ENCODE measurements at regions not wholly inside any gene's neighbourhood (a gene's known extent, or its start where the extent isn't known, plus 50 kb on each side); places are given as distances from the start of the nearest gene placed in this dataset.
A peak's percentile ranks its signal among the peaks of the same experiment; 100 is the strongest.

DNA sequence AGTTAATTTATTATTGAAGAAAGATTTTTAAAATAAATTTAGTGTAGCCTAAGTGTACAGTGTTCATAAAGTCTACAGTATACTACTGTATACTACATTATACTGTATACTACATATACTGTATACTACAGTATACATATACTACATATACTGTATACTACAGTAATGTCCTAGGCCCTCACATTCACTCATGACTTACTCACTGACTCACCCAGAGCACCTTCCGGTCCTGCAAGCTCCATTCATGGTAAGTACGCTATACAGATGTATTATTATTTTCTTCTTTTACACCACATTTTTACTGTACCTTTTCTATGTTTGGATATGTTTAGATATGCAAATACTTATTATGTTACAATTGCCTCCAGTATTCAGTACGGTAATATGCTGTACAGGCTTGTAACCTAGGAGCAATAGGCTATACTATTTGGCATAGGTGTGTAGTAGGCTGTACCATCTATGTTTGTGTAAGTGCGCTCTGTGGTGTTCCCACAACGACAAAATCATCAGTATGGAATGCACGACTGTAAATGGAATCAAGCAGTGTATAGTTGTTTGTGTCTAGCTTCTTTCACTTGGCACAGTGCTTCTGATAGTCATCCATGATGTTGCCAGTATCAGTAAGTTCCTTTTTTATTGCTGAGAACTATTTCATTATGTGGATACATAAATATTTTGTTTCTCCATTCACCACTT, 245.7 kb downstream of the MTX2 start:
- intact Hi-C loops (cut with DNase I) = no loop called here
- no peaks in the 10 kb centered on the region for H3K9me3 ChIP-seq

DNA sequence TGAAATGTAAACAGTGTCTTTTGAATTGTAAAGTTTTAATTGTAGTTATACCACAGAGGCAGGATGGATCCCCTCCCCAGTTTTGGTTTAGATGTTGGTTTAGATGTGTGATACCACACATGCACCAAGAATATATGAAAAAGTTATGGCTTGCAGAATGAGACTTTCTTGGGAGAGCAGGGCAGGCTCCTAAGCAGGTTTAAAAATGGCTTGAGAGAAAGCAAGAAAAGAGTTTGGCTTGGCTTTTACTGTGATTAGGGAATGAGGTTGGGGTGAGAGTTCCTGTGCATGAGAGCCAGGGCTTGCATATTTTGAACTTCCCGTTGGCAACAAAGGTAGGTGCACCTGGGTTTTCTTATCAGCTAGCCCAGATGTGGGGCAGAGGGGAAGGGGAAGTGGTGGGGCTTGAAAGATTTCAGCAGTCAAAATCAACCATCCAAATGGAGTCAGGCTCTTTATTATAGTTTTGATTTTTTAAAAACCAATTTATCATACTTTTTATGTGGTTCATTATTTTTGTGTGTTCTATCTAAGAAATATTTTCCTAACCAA, 246.9 kb downstream of the MTX2 start:
- no peaks in the 10 kb centered on the region for H3K4me1 ChIP-seq
- TF ChIP-seq, protein P1, sequence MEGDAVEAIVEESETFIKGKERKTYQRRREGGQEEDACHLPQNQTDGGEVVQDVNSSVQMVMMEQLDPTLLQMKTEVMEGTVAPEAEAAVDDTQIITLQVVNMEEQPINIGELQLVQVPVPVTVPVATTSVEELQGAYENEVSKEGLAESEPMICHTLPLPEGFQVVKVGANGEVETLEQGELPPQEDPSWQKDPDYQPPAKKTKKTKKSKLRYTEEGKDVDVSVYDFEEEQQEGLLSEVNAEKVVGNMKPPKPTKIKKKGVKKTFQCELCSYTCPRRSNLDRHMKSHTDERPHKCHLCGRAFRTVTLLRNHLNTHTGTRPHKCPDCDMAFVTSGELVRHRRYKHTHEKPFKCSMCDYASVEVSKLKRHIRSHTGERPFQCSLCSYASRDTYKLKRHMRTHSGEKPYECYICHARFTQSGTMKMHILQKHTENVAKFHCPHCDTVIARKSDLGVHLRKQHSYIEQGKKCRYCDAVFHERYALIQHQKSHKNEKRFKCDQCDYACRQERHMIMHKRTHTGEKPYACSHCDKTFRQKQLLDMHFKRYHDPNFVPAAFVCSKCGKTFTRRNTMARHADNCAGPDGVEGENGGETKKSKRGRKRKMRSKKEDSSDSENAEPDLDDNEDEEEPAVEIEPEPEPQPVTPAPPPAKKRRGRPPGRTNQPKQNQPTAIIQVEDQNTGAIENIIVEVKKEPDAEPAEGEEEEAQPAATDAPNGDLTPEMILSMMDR (IDR thresholded peaks at IDR 0.05) = no peak
- H3K4me3 ChIP-seq = no peak overlapping the region
- no peaks in the 10 kb centered on the region for H3K27me3 ChIP-seq
- DNase-seq = no peak
- intact Hi-C loops (cut with DNase I) = no loop called here
- no peaks in the 10 kb centered on the region for H3K36me3 ChIP-seq
- no peak for ATAC-seq
- H3K27ac ChIP-seq = no peak overlapping the region
- H3K9me3 ChIP-seq = no peaks in the 10 kb centered on the region

More for the DNA sequence above, 245.7 kb downstream of the MTX2 start:
- no peaks in the 10 kb centered on the region for H3K36me3 ChIP-seq
- ATAC-seq (no peak), DNase-seq (no peak)
- no peaks in the 10 kb centered on the region for H3K4me1 ChIP-seq
- no peaks in the 10 kb centered on the region for H3K27me3 ChIP-seq
- TF ChIP-seq, protein P1 (IDR thresholded peaks at IDR 0.05) = no peak
- H3K4me3 ChIP-seq = no peak overlapping the region
- H3K27ac ChIP-seq = no peak overlapping the region

DNA sequence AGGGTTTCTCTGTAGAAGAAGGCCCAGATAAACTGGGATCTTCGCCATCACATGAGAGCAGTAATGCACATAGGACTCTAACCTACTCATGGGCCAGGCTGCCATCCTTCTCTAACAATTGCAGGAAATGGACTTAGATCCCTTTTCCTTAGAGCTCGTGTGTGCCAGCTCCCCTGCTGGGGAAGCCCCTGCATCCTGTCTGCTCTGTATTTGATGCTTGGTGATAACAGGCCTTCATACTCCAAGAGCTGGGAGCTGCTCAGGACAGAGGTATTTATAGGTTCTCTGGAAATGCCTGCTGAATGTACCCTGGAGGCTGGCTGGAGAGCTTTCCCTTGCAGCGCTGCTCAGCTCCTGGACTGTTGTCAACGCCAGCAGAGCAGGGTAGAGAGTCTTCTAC, 249.6 kb downstream of the MTX2 start:
- ATAC-seq (peak; percentile 27), DNase-seq (no peak)
- H3K9me3 ChIP-seq = no peaks in the 10 kb centered on the region
- no peaks in the 10 kb centered on the region for H3K4me1 ChIP-seq
- H3K27ac ChIP-seq = no peak overlapping the region
- no peaks in the 10 kb centered on the region for H3K36me3 ChIP-seq
- intact Hi-C loops (cut with DNase I) = no loop called here
- no peaks in the 10 kb centered on the region for H3K27me3 ChIP-seq
- TF ChIP-seq, protein P1 (IDR thresholded peaks at IDR 0.05) = no peak
- H3K4me3 ChIP-seq = no peak overlapping the region

DNA sequence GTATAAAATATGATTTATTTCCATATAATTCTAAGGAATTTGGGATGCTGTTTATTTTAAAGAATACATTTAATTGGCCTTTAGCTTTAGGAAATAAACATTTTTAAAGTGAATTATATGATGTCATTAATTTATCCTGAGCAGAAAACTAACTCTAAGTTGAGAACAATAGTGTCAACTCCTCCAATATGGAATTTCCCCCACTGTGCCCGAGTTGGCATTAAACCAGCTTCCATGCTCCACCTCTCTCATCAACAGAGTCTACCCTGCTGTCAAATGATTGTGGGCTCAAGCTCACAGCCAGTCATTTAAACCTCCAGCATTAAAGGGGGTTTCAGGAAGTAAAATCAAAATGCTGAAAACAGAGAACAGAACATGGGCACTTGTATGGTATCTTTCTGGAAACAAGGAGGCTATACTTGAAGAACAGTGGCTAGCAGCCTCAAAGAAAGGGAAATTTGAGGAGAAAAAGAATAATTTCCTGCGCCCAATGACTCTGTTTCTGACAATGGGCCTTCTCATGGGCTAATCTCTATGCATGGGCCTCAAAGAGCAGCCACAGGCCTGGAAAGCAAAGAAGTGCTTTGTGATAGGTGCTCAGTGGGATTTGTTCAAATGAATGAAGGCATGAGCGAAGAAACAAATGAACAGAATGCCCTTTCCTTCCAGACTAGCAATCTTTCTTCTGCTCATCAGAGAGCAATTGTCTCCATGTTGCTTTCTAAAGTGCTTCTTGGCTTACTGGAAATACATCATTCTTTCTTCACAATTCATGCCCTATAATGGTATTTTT, 252.8 kb downstream of the MTX2 start:
- TF ChIP-seq, protein P1 (IDR thresholded peaks at IDR 0.05) = no peak
- DNase-seq = no peak
- no peaks in the 10 kb centered on the region for H3K27me3 ChIP-seq
- H3K36me3 ChIP-seq = no peaks in the 10 kb centered on the region
- H3K4me3 ChIP-seq = no peak overlapping the region
- intact Hi-C loops (cut with DNase I) = no loop called here
- no peak for ATAC-seq
- H3K27ac ChIP-seq = no peak overlapping the region
- no peaks in the 10 kb centered on the region for H3K4me1 ChIP-seq
- H3K9me3 ChIP-seq = no peaks in the 10 kb centered on the region

DNA sequence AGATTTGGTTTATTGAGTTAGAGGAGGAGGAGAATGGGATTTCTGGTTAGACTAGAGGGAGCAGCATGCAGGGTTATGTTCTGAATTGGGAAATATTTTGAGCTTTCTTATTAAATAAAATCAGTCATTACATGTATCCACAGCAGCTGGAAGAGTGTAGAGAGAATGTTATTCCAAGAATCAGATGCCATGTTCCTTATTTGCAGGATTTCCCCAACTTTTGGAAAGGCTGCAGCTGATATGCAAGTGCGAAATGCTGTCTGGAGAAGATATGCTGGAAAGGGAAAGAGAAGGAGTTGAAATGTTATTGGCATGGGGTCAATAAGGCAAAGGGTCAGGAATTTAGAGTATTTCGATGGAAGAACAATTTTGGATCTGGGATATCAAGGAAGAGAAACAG, 255.8 kb downstream of the MTX2 start:
- TF ChIP-seq, protein P1 (IDR thresholded peaks at IDR 0.05) = no peak

More for the DNA sequence above, 255.8 kb downstream of the MTX2 start:
- Histone ChIP-seq H3K9me3 (no peaks in the 10 kb centered on the region), H3K4me3 (no peak overlapping the region), H3K4me1 (no peaks in the 10 kb centered on the region), H3K36me3 (no peaks in the 10 kb centered on the region), H3K27ac (no peak overlapping the region), H3K27me3 (no peaks in the 10 kb centered on the region)
- DNase-seq = no peak
- no peak for ATAC-seq
- intact Hi-C loops (cut with DNase I) = no loop called here

All from left lung (tissue), 4 donors.